B cell (primary cell): ENCODE measurements at regions not wholly inside any gene's neighbourhood (a gene's known extent, or its start where the extent isn't known, plus 50 kb on each side); places are given as distances from the start of the nearest gene placed in this dataset.

ENCODE experiments used
- ATAC-seq: fragments of 200-7000 bp; cut with Tn5 transposase; one replicate; pipeline ENCODE4 v1.10.0; 2021; ENCODE audit warnings: low read depth, mild to moderate bottlenecking, moderate number of reproducible peaks, moderate library complexity
- CTCF ChIA-PET: fragments of 350-600 bp; sonication (Branson Sonifier 250); formaldehyde crosslinking; loops from one replicate; lab custom pipeline; 2021; ENCODE audit warnings: antibody characterized with exemption, inconsistent platforms; lab: Charles Lee
- POLR2A ChIA-PET: fragments of 350-600 bp; sonication (Branson Sonifier 250); formaldehyde crosslinking; loops from one replicate; lab custom pipeline; 2021; ENCODE audit warnings: antibody characterized with exemption; lab: Charles Lee
- DNase-seq: peaks from one replicate; pipeline ENCODE4 v3.0.0; 2013
- H2AFZ ChIP-seq: 2 replicates; pipeline ENCODE4 v1.6.1; 2012; ENCODE audit warnings: mild to moderate bottlenecking, low read depth, low read length; ENCODE audit not compliant: insufficient read depth, poor library complexity, severe bottlenecking
- H3K27ac ChIP-seq, 2 donors: 1 replicate in 1 of 2; 2 replicates in 1 of 2; pipeline ENCODE4 v1.5.1; 2012 to 2013; ENCODE audit warnings: low read length in 2 of 2, mild to moderate bottlenecking in 2 of 2, moderate library complexity in 1 of 2
- H3K27me3 ChIP-seq, 4 experiments: fragments of 200-600 bp in 1 of 4; sonication (generic) in 1 of 4; replicated peaks in 1 of 4; 1 replicate in 2 of 4; 2 replicates in 2 of 4; pipeline versions ENCODE4 v1.6.1 to v1.7.0; 2013 to 2016; ENCODE audit warnings: low read length in 3 of 4, mild to moderate bottlenecking in 2 of 4, mixed read lengths in 1 of 4, moderate library complexity in 1 of 4; ENCODE audit not compliant: insufficient read depth in 4 of 4, control insufficient read depth in 3 of 4; ENCODE audit errors: control extremely low read depth in 1 of 4
- H3K36me3 ChIP-seq, 2 experiments: replicated peaks in 1 of 2; 1 replicate in 1 of 2; 2 replicates in 1 of 2; pipeline versions ENCODE4 v1.6.1 to v1.7.1; 2013; ENCODE audit warnings: low read length in 1 of 2; ENCODE audit not compliant: insufficient read depth in 2 of 2, control insufficient read depth in 1 of 2; ENCODE audit errors: control extremely low read depth in 1 of 2, extremely low read depth in 1 of 2
- H3K4me1 ChIP-seq, 2 donors: fragments of 200-600 bp in 1 of 2; sonication (generic) in 1 of 2; 1 replicate in 1 of 2; 2 replicates in 1 of 2; pipeline versions ENCODE4 v1.5.1 to v1.6.1; 2013 to 2017; ENCODE audit warnings: low read length in 2 of 2; ENCODE audit not compliant: control insufficient read depth in 2 of 2, insufficient read depth in 2 of 2
- H3K4me2 ChIP-seq: replicated peaks from 2 replicates; pipeline ENCODE3; 2012; ENCODE audit warnings: mild to moderate bottlenecking, low read depth, low read length; ENCODE audit not compliant: poor library complexity, severe bottlenecking
- H3K4me3 ChIP-seq, 5 experiments: fragments of 200-600 bp in 1 of 5; sonication (generic) in 1 of 5; 1 replicate in 3 of 5; 2 replicates in 2 of 5; pipeline versions ENCODE4 v1.5.1 to v1.7.0; 2011 to 2016; ENCODE audit warnings: low read length in 4 of 5, mild to moderate bottlenecking in 4 of 5, low read depth in 2 of 5, control low read depth in 1 of 5, moderate library complexity in 1 of 5; ENCODE audit not compliant: insufficient read depth in 1 of 5; ENCODE audit errors: control extremely low read depth in 1 of 5, extremely low read depth in 1 of 5
- H3K79me2 ChIP-seq: fragments of 200-600 bp; sonication (generic); one replicate; pipeline ENCODE4 v1.6.0; 2016; ENCODE audit warnings: low read length; ENCODE audit not compliant: control insufficient read depth, insufficient read depth
- H3K9ac ChIP-seq: fragments of 200-600 bp; sonication (generic); 2 replicates; pipeline ENCODE4 v1.6.1; 2017; ENCODE audit warnings: mild to moderate bottlenecking, low read length, moderate library complexity
- H3K9me3 ChIP-seq, 3 donors: one replicate each; pipeline versions ENCODE4 v1.6.1 to v1.7.1; 2013; ENCODE audit warnings: low read length in 2 of 3; ENCODE audit not compliant: control insufficient read depth in 2 of 3, insufficient read depth in 1 of 3; ENCODE audit errors: control extremely low read depth in 1 of 3
- H4K20me1 ChIP-seq: 2 replicates; pipeline ENCODE4 v1.6.0; 2012; ENCODE audit warnings: mild to moderate bottlenecking, low read length; ENCODE audit not compliant: insufficient read depth, control insufficient read depth, poor library complexity, severe bottlenecking
- H3K27ac Mint-ChIP-seq: one replicate; pipeline ENCODE4 v1.8.0; 2021; ENCODE audit warnings: mixed read lengths
- H3K27me3 Mint-ChIP-seq: one replicate; pipeline ENCODE4 v1.8.0; 2021; ENCODE audit warnings: mixed read lengths
- H3K4me1 Mint-ChIP-seq: one replicate; pipeline ENCODE4 v1.8.0; 2021; ENCODE audit warnings: mixed read lengths
- H3K4me3 Mint-ChIP-seq: one replicate; pipeline ENCODE4 v1.8.0; 2021; ENCODE audit warnings: mixed read lengths
- H3K9me3 Mint-ChIP-seq: one replicate; pipeline ENCODE4 v1.8.0; 2022; ENCODE audit warnings: mixed read lengths; ENCODE audit not compliant: insufficient read depth
- EZH2 ChIP-seq: IDR thresholded peaks from 2 replicates; pipeline ENCODE4 v1.6.1; 2012; ENCODE audit warnings: borderline replicate concordance, low read depth, mild to moderate bottlenecking, moderate library complexity, low read length; ENCODE audit not compliant: insufficient read depth, poor library complexity, severe bottlenecking
- WGBS: methylation state at CpG from one replicate; pipeline ENCODE4 v1.1.5; 2013; ENCODE audit warnings: missing lambda C conversion rate; ENCODE audit not compliant: insufficient coverage; 5-methylcytosine and 5-hydroxymethylcytosine counted together
- intact Hi-C: fragments of 100-400 bp; cut with micrococcal nuclease; formaldehyde crosslinking; loops from one replicate; pipeline ENCODE4 v1.10.0; 2022
- TF ChIP-seq, protein P1 (sequence below): fragments of 200-600 bp; IDR thresholded peaks from one replicate; pipeline ENCODE4 v1.8.0; 2022; ENCODE audit warnings: antibody characterized with exemption, mild to moderate bottlenecking

DNA sequence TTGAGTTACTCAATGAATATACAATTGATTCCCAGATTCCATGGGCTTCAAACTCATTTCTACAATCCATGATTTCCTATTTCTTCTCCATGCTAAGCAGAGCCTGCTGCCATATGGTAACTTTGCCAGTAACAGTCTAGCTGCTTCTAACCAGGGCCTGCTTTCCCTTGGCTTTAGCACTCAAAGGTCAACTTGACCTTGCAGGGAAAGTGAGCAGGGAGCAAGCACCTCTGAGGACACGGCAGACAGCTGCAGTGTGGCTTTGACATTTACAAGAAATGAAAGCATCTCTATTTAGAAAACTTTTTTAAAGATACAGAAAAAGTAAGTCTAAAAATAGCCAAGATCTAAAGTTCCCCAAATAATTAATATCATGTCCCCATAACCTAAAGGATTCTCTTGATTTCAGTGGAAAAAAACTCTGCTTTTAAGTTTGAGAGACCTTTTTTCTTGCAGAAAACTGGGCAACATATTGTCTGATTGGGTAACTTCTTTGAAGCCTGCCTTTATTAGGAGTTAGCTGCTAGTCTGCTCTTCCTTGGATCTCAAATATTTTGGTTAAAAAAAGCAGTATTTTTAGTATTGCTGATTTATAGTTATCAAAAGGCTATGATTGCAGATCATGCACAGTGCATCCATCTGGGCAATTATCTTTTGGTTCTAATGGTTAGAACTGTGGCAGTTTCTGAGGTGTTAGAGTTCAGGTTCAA, 257.9 kb downstream of the AHR start:
- ChIA-PET CTCF (no interaction called here), POLR2A (no interaction called here)
- Mint-ChIP-seq H3K4me3 (no peak overlapping the region), H3K9me3 (no peaks in the 10 kb centered on the region), H3K27me3 (no peaks in the 10 kb centered on the region), H3K27ac (no peak overlapping the region), H3K4me1 (peaks cover 6% of the 10 kb centered on the region)
- Histone ChIP-seq H3K9ac (no peak overlapping the region), H3K36me3 (no peaks in the 10 kb centered on the region), H4K20me1 (no peaks in the 10 kb centered on the region), H3K27me3 (no peaks in the 10 kb centered on the region), H3K4me3 (no peak overlapping the region), H3K27ac (no peak overlapping the region), H2AFZ (no peak overlapping the region), H3K79me2 (no peaks in the 10 kb centered on the region), H3K4me1 (no peaks in the 10 kb centered on the region), H3K9me3 (no peaks in the 10 kb centered on the region), H3K4me2 (no peak overlapping the region)
- intact Hi-C loops = no loop called here
- WGBS = no CpG with 5 or more reads among the region's 1 CpG
- TF ChIP-seq, protein P1, sequence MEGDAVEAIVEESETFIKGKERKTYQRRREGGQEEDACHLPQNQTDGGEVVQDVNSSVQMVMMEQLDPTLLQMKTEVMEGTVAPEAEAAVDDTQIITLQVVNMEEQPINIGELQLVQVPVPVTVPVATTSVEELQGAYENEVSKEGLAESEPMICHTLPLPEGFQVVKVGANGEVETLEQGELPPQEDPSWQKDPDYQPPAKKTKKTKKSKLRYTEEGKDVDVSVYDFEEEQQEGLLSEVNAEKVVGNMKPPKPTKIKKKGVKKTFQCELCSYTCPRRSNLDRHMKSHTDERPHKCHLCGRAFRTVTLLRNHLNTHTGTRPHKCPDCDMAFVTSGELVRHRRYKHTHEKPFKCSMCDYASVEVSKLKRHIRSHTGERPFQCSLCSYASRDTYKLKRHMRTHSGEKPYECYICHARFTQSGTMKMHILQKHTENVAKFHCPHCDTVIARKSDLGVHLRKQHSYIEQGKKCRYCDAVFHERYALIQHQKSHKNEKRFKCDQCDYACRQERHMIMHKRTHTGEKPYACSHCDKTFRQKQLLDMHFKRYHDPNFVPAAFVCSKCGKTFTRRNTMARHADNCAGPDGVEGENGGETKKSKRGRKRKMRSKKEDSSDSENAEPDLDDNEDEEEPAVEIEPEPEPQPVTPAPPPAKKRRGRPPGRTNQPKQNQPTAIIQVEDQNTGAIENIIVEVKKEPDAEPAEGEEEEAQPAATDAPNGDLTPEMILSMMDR = no peak
- TF ChIP-seq EZH2 = no peak
- ATAC-seq = no peak
- DNase-seq = no peak

DNA sequence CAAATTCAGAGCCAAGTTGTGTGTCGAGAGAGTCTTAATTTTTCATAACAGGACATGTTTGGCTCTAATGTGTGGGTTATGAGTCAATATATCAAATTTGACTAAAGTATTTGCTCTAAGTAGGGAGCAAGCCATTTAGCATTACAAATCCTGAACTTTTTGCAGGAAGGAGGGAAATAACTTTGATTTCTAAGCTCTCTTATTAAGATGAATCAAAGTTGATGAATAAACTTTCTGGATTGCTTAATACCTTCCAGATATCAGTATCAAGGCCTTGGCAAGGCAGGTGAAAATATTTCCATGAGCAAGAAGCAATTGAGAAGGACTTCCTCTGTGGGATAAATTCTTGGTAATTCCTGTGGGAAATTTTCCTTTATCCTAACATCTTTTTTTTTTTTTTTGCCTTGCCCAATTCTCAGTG, 258.8 kb downstream of the AHR start:
- Histone ChIP-seq H3K27me3 (no peaks in the 10 kb centered on the region), H3K27ac (no peak overlapping the region), H3K4me3 (no peak overlapping the region), H4K20me1 (no peaks in the 10 kb centered on the region), H3K9ac (no peak overlapping the region), H3K36me3 (no peaks in the 10 kb centered on the region), H3K4me1 (no peaks in the 10 kb centered on the region), H2AFZ (no peak overlapping the region), H3K4me2 (no peak overlapping the region), H3K9me3 (no peaks in the 10 kb centered on the region), H3K79me2 (no peaks in the 10 kb centered on the region)
- POLR2A ChIA-PET = no interaction called here
- DNase-seq (no peak), ATAC-seq (no peak)
- CTCF ChIA-PET = no interaction called here
- WGBS = no CpG with 5 or more reads among the region's 1 CpG
- Mint-ChIP-seq H3K27me3 (no peaks in the 10 kb centered on the region), H3K9me3 (no peaks in the 10 kb centered on the region), H3K4me1 (peaks cover 6% of the 10 kb centered on the region), H3K4me3 (no peak overlapping the region), H3K27ac (no peak overlapping the region)
- TF ChIP-seq, protein P1 = no peak
- TF ChIP-seq EZH2 = no peak
- intact Hi-C loops = no loop called here
